HT1080 (cell line): ENCODE measurements at regions not wholly inside any gene's neighbourhood (a gene's known extent, or its start where the extent isn't known, plus 50 kb on each side); places are given as distances from the start of the nearest gene placed in this dataset.
A peak's percentile ranks its signal among the peaks of the same experiment; 100 is the strongest.

Source experiments
- DNase-seq: peaks from one replicate; pipeline ENCODE4 v3.0.0-alpha.2; 2015; ENCODE audit warnings: low read depth

GRCh38 chr10:25661632-25662031, 272.4 kb upstream of the MYO3A start:
- no peak for DNase-seq

GRCh38 chr10:25666276-25666675, 267.8 kb upstream of the MYO3A start:
- DNase-seq = no peak

GRCh38 chr10:25675204-25675603, 258.8 kb upstream of the MYO3A start:
- DNase-seq = no peak

DNA sequence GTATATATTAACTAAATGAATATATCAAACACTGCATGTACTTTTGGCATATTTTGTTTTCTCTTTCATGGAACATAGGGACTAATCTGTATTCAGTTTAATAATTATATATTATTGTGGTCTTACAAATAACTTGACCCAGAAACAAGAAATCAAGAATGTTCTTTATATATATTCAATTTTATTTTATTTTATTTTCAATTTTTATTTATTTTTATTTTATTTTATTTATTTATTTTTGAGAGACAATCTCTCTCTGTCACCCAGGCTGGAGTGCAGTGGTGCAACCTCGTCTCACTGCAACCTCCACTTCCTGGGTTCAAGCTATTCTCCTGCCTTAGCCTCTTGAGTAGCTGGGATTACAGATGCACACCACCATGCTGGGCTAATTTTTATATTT, 258.4 kb upstream of the MYO3A start:
- no peak for DNase-seq

GRCh38 chr10:25678220-25678619, 255.8 kb upstream of the MYO3A start:
- DNase-seq = no peak

DNA sequence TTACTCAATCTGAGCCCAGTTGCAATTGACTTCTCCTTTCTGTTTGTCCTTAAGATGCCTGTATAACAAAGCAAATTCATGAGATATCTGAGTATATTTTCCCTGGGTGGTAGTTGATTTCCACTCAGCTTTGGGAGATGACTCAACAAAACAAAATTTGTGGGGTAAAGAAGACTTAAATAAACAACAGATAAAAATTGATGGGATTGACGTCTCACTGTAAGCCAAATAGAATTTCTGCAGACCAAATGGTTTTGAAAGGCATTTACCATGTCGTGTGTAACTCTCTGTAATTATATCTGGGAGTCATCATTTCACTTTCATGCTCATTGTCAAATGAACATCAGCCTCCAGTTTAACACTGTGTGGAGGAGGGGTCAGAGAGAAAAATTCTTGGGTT, 255.4 kb upstream of the MYO3A start:
- no peak for DNase-seq

DNA sequence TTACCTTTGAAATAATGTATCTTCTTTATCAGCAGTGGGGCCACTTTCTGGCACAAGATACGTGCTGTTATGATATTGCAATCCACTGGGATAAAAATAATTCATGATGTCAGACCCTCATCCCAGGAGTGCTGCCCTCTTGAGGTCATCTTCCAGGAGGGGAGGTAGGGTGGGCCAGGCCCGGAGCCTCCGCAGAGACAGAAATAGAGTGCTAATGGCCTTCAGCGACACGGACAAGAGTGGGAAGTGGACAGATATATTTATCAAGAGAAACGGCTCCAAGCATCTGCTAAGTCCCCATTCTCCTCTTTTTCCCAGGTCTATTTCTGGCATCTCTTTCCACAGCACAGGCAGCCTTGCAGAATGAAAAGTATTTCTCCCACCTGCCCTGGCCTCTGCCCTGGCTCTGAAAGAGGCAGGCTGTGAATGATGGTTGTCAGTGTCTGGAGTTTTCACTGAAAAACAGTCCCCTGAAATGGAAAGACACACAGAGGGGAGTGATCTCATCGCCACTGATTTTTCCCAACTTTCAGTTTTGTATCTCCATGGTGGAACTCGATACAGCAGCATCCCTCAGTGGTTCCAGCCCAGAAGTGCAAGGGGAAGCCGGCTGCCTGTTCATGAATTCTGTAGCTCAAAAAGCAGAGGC, 251.7 kb upstream of the MYO3A start:
- DNase-seq = peak; percentile 52

GRCh38 chr10:25683344-25683743, 250.7 kb upstream of the MYO3A start:
- peak; percentile 15 for DNase-seq

GRCh38 chr10:25687521-25687920, 246.5 kb upstream of the MYO3A start:
- DNase-seq = no peak

- DNase-seq = no peak
These were observed 244.5 kb upstream of the MYO3A start for GRCh38 chr10:25689346-25690100.

DNA sequence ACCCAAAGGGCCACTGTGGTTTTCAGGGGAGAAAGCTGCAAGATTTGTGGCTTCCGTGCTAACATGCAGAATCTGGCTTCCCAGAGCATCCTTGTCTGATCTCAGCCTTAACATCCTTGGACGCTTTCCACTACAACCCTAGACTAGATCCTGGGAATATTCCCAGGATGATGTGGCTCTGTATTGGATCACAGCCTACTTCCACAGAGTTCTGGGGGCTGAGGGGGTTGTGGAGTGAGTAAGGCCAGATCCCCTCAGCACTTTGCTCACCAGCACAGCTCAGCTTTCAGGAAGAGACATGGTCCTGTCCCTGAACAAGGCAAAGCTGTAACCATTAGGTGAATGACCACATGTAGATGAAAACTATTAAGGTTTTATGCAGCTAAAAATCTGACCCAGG, 241.3 kb upstream of the MYO3A start:
- peak; percentile 22 for DNase-seq

- DNase-seq = no peak
These were observed 239.7 kb upstream of the MYO3A start for GRCh38 chr10:25694206-25694933.

DNA sequence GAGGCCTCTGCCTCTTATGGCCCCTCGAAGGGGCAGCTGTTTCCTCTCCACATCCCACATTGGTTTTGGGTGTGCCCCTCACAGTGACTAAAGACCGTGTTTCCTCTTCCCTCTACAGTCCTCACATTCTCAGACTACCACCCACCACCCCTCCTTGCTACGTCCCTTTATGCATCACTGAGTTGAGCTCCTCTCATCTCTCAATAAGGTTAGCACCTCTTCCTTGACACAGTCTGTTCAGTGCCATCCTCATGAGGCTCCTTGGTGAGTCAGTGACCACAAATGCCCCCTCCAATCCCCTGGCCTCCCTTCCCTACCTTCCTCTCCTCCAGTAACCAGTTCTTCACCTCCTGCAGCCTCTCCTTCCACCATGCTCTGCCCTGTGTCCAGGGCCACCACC, 239.1 kb upstream of the MYO3A start:
- peak; percentile 52 for DNase-seq

GRCh38 chr10:25695586-25695985, 238.4 kb upstream of the MYO3A start:
- DNase-seq = no peak

GRCh38 chr10:25696013-25696708, 237.9 kb upstream of the MYO3A start:
- DNase-seq = no peak

DNA sequence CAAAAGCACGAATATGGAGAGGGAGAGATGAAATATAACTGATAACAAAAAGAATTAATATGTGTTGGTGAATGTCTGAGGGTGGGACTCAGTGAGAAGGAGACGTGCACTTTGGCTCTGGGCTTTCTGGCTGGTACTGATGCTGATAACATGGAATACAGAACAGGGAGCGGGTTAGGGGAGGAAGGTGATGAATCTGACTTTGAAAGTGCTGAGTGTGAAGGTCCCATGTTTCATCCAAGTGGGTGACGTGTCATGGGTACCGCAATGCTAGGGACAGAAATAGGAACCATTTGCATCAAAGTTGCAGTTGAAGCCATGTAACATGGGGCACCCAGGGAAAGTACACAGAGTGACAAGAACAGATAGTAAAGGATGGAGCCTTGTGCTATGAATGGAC, 236.6 kb upstream of the MYO3A start:
- no peak for DNase-seq

- DNase-seq = no peak
These were observed 235.4 kb upstream of the MYO3A start for GRCh38 chr10:25698638-25699037.

GRCh38 chr10:25699631-25700030, 234.4 kb upstream of the MYO3A start:
- DNase-seq = no peak

DNA sequence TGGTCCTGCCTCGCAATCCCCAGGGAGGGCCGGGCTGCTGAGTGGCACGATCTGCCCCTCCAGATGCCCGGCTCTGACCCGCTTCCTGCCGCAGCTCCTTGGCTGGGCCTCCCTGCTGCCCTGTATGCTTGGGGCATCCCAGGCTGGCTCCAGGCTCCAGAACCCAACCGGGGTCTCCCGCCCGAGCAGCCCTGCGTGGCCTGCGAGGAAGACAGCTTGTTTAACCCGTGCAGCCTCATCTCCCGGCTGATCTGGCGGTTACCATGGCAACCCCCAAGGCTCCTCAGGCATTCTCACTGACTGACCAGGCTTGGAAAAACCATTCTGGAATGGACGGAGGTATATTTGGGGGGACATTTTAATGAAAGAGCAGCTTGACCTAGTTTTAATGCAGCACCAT, 232.4 kb upstream of the MYO3A start:
- DNase-seq = no peak

- DNase-seq = no peak
These were observed 229.4 kb upstream of the MYO3A start for GRCh38 chr10:25704622-25705021.

- no peak for DNase-seq
These were observed 226.5 kb upstream of the MYO3A start for GRCh38 chr10:25707572-25707971.
